NCI-H2227 treated with DMSO at 0.1 percent for 48 hours (cell line): ENCODE measurements at regions not wholly inside any gene's neighbourhood (a gene's known extent, or its start where the extent isn't known, plus 50 kb on each side); places are given as distances from the start of the nearest gene placed in this dataset.
"Not testable (repeated sequence)": the region's sequence is repeated elsewhere in the genome, so short reads cannot be mapped to it uniquely, and the experiment has no call there.

Source experiments
- DNase-seq: peaks from one replicate; lab custom pipeline; 2025; lab: John Stamatoyannopoulos, UW

- DNase-seq, result no peak
Measured at GRCh38 chr2:160584972-160585494, 91.4 kb upstream of the RBMS1 start.

DNA sequence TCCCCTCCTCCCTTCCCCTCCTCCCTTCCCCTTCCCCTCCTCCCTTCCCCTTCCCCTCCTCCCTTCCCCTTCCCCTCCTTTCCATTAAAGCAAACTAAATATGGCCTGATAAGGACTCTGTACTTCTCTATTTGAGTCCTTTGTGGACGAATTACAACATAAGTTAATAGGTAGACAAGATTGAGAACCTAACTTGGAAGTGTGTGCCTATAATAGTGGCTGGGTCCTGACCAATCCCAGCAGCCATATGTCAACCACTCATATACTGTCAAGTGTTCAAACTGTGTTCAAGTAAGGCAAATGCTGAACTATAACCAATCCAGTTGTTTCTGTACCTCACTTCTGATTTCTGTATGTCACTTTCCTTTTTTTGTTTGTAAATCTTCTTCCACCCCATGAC, 97.1 kb upstream of the RBMS1 start:
- DNase-seq, result no peak

DNA sequence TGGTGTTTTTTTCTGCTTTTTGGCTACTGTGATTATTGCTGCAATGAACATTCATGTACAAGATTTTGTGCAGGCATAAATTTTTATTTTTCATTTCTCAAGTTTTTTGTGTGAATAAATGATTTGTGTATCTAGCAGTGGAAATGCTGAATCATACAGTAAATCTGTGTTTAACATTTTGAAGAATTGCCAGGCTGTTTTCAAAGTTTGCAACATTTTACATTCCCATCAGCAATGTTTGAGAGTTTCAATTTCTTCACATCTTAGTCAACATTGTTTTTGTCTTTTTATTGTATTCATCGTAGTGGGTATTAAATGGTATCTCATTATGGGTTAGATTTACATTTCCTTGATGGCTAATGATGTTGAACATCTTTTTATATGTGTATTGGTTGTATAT, 98.8 kb upstream of the RBMS1 start:
- no peak for DNase-seq

DNA sequence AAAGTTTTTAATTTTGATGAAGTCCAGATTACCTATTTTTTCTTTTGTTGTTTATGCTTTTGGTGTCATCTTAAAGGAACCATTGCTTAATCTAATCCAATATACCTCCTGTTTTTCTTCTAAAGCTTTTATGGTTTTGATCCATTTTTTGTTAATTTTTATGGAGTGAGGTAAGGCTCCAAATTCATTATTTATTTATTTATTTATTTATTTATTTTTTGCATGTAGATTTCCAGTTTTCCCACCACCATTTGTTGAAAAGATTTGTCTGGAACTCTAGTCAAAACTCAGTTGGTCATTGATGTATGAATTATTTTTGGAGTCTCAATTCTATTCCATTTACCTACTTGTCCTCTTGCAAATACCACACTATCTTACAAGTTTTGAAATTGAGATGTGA, 99.4 kb upstream of the RBMS1 start:
- no peak for DNase-seq

DNA sequence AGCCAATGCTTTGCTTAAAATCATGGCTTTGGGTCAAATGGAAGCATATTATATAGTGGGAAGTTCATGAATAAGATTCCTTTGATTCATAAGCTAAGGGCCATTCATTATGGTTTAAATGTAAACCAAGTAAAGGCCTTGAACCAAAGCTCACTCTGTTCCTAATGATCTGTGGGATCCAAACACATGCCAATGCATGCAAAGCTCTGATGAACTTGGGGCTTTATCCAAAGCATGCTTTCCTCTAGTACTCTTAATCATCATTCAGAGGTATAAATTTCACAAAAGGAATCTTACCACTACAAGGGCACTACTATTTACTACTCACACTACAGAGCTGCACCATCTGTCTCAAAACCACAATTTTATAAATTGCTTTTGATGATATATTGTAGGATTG, 102.8 kb upstream of the RBMS1 start:
- peak; percentile 45 for DNase-seq

DNA sequence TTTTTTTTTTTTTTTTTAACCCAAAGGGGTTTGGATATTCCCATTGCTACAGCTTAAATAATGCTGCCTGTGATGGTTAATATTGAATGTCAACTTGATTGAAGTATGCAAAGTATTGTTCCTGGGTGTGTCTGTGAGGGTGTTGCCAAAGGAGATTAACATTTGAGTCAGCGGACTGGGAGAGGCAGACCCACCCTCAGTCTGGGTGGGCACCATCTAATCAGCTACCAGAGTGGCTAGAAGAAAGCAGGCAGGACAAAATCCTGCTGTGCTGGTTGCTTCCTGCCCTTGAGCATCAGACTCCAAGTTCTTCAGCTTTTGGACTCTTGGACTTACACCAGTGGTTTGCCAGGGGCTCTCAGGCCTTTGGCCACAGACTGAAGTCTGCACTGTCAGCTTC, 106.8 kb upstream of the RBMS1 start:
- not testable (repeated sequence) for DNase-seq

DNA sequence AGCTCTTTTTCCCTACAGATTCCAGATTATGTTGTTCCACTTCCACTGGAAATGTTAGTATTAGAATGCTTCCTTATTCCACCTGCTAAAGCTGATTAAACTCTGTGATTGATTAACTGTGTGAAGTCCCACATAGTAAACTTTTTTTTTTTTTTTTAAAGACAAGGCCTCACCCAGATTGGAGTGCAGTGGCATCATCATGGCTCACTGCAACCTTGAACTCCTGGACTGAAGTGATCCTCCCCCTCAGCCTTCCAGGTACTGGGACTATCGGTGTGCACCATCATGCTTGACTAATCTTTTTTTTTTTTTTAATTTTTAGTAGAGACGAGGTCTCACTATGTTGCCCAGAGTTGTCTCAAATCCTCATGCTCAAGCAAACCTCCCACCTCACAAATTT, 108.5 kb upstream of the RBMS1 start:
- no peak for DNase-seq

GRCh38 chr2:160603771-160604510, 110.3 kb upstream of the RBMS1 start:
- DNase-seq, result no peak

DNA sequence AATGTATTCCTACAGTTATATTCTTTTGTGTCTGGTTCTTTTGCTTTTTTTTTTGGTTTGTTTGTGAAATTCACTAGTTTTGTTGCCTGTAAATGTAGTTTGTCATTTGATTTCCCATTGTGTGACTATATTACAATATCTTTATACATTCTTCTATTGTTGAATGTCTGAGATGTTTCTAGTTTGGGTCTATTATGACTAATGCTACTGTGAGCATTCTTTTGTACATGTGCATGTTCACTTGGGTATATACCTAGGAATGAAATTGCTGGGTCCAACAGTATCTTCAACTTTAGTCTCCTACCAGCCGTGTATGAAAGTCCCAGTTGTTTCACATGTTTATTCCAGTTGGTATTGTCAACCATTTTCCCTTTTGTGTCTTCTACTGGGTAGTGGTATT, 112.7 kb upstream of the RBMS1 start:
- DNase-seq, result no peak

DNA sequence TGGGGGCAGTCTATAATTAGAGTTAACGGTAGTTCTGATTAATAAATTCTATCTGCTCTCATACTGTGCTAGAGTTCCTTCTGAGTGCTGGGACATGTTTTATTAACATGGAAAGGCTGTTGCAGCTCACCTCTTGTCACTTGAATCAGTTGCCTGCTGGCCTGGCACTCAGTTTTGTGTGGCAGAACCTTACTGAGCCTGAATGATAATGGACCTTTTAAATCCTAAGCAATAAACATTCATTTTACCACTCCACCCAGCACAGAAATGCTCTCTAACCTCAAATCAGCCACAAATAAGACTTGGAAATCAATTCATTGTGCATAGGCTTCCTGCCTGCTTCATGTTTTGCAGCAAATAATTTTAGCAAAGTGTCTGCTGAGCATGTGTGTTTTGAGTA, 115.0 kb upstream of the RBMS1 start:
- DNase-seq, result no peak

GRCh38 chr2:160609346-160609745, 115.7 kb upstream of the RBMS1 start:
- no peak for DNase-seq

- DNase-seq, result no peak
Measured at GRCh38 chr2:160610041-160610440, 116.4 kb upstream of the RBMS1 start.

DNA sequence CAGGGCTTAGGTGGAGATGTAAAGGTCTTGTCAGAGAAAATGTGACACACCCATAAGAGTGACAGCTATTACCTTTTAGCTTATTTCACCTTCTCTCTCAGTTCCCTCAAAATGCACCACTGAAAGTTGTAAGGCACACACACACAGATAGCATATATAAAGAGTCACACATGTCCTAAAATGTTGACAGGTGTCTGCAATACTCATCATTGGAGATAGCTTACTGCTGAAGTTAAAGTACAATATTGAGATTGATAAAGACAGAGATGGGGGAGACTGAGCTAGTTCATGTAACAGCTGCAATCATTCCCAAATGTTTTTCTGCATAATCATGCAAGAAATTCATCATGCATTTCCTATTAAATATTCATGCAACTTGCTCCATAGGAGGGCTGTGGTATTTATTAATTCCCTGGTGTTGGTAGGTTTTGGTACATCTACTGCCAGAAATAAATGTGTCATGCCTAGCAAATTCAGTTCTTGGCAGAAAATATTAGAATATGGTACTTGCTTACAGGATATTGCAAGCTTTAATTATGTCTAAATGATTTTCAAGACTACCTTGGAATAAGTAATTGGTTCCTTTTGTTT, 118.8 kb upstream of the RBMS1 start:
- DNase-seq, result no peak

GRCh38 chr2:160613466-160614153, 120.0 kb upstream of the RBMS1 start:
- no peak for DNase-seq

GRCh38 chr2:160614391-160614790, 120.8 kb upstream of the RBMS1 start:
- no peak for DNase-seq

DNA sequence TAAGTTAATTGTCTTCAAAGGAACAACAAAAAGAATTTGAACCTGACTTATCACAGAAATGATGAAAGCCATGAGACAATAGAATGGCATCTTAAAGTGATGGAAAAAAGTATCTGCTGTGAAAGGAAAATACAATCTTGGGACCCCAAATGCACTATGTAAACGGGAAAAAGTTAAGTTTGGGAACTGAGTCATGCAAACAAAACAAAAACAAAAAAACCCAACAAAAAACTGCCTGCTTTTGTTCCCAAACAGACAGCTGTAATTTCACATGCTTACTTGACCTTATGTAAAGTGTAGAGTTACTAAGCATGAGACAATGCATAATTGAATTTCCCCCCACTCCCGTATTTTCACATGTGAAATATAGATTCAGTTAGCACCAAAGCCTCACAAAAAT, 122.1 kb upstream of the RBMS1 start:
- DNase-seq, result no peak

GRCh38 chr2:160616149-160616548, 122.5 kb upstream of the RBMS1 start:
- no peak for DNase-seq

GRCh38 chr2:160621748-160622147, 128.1 kb upstream of the RBMS1 start:
- no peak for DNase-seq

DNA sequence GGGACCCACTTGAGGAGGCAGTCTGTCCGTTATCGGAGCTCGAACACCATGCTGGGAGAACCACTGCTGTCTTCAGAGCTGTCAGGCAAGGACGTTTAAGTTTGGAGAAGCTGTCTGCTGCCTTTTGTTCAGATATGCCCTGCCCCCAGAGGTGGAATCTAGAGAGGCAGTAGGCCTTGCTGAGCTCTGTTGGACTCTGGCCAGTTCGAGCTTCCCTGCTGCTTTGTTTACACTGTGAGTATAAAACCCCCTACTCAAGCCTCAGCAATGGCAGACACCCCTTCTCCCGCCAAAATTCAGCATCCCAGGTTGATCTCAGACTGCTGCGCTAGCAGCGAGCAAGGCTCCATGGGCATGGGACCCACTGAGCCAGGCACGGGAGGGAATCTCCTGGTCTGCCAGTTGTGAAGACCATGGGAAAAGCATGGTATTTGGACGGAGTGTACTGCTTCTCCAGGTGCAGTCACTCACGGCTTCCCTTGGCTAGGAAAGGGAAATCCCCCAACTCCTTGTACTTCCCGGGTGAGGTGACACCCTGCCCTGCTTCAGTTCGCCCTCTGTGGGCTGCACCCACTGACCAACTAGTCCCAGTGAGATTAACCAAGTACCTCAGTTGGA, 134.5 kb upstream of the RBMS1 start:
- not testable (repeated sequence) for DNase-seq

GRCh38 chr2:160628811-160629210, 135.2 kb upstream of the RBMS1 start:
- no peak for DNase-seq

DNA sequence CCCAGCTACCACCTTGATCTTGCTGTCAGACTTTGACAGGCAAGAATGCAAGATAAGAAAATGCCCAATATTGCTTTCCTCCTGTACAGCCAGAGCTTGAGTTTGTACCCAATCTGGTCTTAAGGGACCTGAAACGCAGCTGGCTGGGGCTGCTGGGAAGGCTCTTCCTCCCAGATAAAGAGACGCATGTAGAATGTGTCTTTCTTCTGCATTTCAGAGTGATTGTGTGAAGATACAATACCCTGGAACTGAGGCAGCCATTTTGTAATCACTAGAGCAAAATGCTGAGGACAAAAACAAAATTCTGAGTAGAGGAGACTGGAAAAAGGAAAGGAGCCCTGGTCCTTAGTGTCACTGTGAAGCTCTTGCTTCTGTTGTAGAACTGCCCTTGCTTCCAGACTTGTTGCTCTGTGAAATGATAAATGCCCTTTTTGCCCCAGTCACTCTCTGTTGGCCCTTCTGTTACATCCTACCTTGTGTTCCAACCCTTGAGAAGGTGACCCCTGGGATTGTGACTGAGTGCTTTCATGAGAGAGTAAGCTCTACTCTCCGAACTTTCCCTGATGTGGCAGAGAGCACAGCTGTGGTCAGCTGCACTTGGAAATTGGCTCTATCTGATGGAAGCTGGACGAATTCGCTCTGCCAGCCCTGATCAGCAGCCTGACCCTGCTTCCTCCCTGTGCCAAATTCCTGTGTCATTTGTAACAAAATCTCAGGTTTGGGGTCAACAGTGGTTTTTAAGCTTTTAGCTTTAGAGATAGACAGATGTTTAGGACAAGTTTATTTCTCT, 137.4 kb upstream of the RBMS1 start:
- no peak for DNase-seq
